ENCODE measurements at regions not wholly inside any gene's neighbourhood (a gene's known extent, or its start where the extent isn't known, plus 50 kb on each side); places are given as distances from the start of the nearest gene placed in this dataset.
A peak's percentile ranks its signal among the peaks of the same experiment; 100 is the strongest.

GRCh38 chr2:20111311-20112131 lies 60.1 kb upstream of the LAPTM4A start:
- H3K27ac Mint-ChIP-seq = no peak overlapping the region

GRCh38 chr2:20110876-20111275 lies 59.4 kb upstream of the LAPTM4A start:
- DNase-seq = no peak
- ATAC-seq (replicated peaks) = no peak
- H3K9me3 Mint-ChIP-seq = no peaks in the 10 kb centered on the region
- no peaks in the 10 kb centered on the region for H3K36me3 Mint-ChIP-seq (ENCODE audit: insufficient read depth)
- peaks cover 0 to 5% of the 10 kb centered on the region in 2 donors for H3K4me1 Mint-ChIP-seq (ENCODE audit: low read depth in 2 of 2)
- no peak overlapping the region for H3K27ac Mint-ChIP-seq
- H3K4me3 Mint-ChIP-seq = no peak overlapping the region
- H3K27me3 Mint-ChIP-seq = peaks cover 21 to 57% of the 10 kb centered on the region in 2 donors

More at GRCh38 chr2:20111311-20112131, 60.1 kb upstream of the LAPTM4A start:
- Mint-ChIP-seq H3K4me1 (ENCODE audit: low read depth in 2 of 2) (peaks cover 0 to 5% of the 10 kb centered on the region in 2 donors), H3K36me3 (ENCODE audit: insufficient read depth) (no peaks in the 10 kb centered on the region), H3K9me3 (no peaks in the 10 kb centered on the region), H3K4me3 (no peak overlapping the region), H3K27me3 (peaks cover 15 to 50% of the 10 kb centered on the region in 2 donors)
- ATAC-seq (replicated peaks) (no peak), DNase-seq (no peak)

- no peaks in the 10 kb centered on the region for H3K36me3 Mint-ChIP-seq (ENCODE audit: insufficient read depth)
- peaks cover 0 to 5% of the 10 kb centered on the region in 2 donors for H3K4me1 Mint-ChIP-seq (ENCODE audit: low read depth in 2 of 2)
- DNase-seq (no peak), ATAC-seq (replicated peaks) (no peak)
- no peaks in the 10 kb centered on the region for H3K9me3 Mint-ChIP-seq
- peaks cover 26 to 62% of the 10 kb centered on the region in 2 donors for H3K27me3 Mint-ChIP-seq
- H3K27ac Mint-ChIP-seq = no peak overlapping the region
- no peak overlapping the region for H3K4me3 Mint-ChIP-seq
These were observed 59.0 kb upstream of the LAPTM4A start for GRCh38 chr2:20110383-20110782.

- H3K4me3 Mint-ChIP-seq = no peak overlapping the region
- peaks cover 33 to 73% of the 10 kb centered on the region in 2 donors for H3K27me3 Mint-ChIP-seq
- no peaks in the 10 kb centered on the region for H3K36me3 Mint-ChIP-seq (ENCODE audit: insufficient read depth)
- H3K9me3 Mint-ChIP-seq = no peaks in the 10 kb centered on the region
- no peak for ATAC-seq (replicated peaks)
- no peak overlapping the region for H3K27ac Mint-ChIP-seq
- no peak for DNase-seq
- H3K4me1 Mint-ChIP-seq (ENCODE audit: low read depth in 2 of 2) = peaks cover 0 to 5% of the 10 kb centered on the region in 2 donors
These were observed 57.4 kb upstream of the LAPTM4A start for GRCh38 chr2:20108655-20109396.

GRCh38 chr2:20107776-20108175 lies 56.3 kb upstream of the LAPTM4A start:
- H3K36me3 Mint-ChIP-seq (ENCODE audit: insufficient read depth) = no peaks in the 10 kb centered on the region

GRCh38 chr2:20107352-20107751 lies 55.9 kb upstream of the LAPTM4A start:
- H3K4me3 Mint-ChIP-seq = peak overlapping the region in 1 of 2 donors; percentile 69
- ATAC-seq (replicated peaks) = no peak
- H3K9me3 Mint-ChIP-seq = no peaks in the 10 kb centered on the region
- no peak overlapping the region for H3K27ac Mint-ChIP-seq
- peaks cover 0 to 3% of the 10 kb centered on the region in 2 donors for H3K4me1 Mint-ChIP-seq (ENCODE audit: low read depth in 2 of 2)
- no peak for DNase-seq
- peaks cover 41 to 71% of the 10 kb centered on the region in 2 donors for H3K27me3 Mint-ChIP-seq
- no peaks in the 10 kb centered on the region for H3K36me3 Mint-ChIP-seq (ENCODE audit: insufficient read depth)

More at GRCh38 chr2:20107776-20108175, 56.3 kb upstream of the LAPTM4A start:
- no peak for ATAC-seq (replicated peaks)
- Mint-ChIP-seq H3K27ac (no peak overlapping the region), H3K4me3 (no peak overlapping the region), H3K9me3 (no peaks in the 10 kb centered on the region), H3K27me3 (peaks cover 37 to 67% of the 10 kb centered on the region in 2 donors), H3K4me1 (ENCODE audit: low read depth in 2 of 2) (peaks cover 0 to 3% of the 10 kb centered on the region in 2 donors)
- DNase-seq = no peak

- H3K36me3 Mint-ChIP-seq (ENCODE audit: insufficient read depth) = no peaks in the 10 kb centered on the region
- no peak overlapping the region for H3K27ac Mint-ChIP-seq
- peak; percentile 44 for ATAC-seq (replicated peaks)
- no peaks in the 10 kb centered on the region for H3K9me3 Mint-ChIP-seq
- peaks cover 47 to 75% of the 10 kb centered on the region in 2 donors for H3K27me3 Mint-ChIP-seq
- DNase-seq = peak in 2 of 3 experiments; percentile 14 to 16
- H3K4me3 Mint-ChIP-seq = peak overlapping the region in 1 of 2 donors; percentile 69
- peaks cover 0 to 3% of the 10 kb centered on the region in 2 donors for H3K4me1 Mint-ChIP-seq (ENCODE audit: low read depth in 2 of 2)
These were observed 55.3 kb upstream of the LAPTM4A start for GRCh38 chr2:20106746-20107145.

- H3K4me3 Mint-ChIP-seq = no peak overlapping the region
- no peak for ATAC-seq (replicated peaks)
- H3K27me3 Mint-ChIP-seq = peaks cover 56 to 70% of the 10 kb centered on the region in 2 donors
- H3K36me3 Mint-ChIP-seq (ENCODE audit: insufficient read depth) = peaks cover 4% of the 10 kb centered on the region
- H3K27ac Mint-ChIP-seq = no peak overlapping the region
- H3K9me3 Mint-ChIP-seq = no peaks in the 10 kb centered on the region
- no peak for DNase-seq
- peaks cover 0 to 3% of the 10 kb centered on the region in 2 donors for H3K4me1 Mint-ChIP-seq (ENCODE audit: low read depth in 2 of 2)
These were observed 53.6 kb upstream of the LAPTM4A start for GRCh38 chr2:20104900-20105545.

GRCh38 chr2:20103530-20103929 lies 52.1 kb upstream of the LAPTM4A start:
- Mint-ChIP-seq H3K9me3 (no peaks in the 10 kb centered on the region), H3K4me1 (ENCODE audit: low read depth in 2 of 2) (peaks cover 0 to 3% of the 10 kb centered on the region in 2 donors), H3K27ac (no peak overlapping the region), H3K4me3 (no peak overlapping the region), H3K36me3 (ENCODE audit: insufficient read depth) (peaks cover 4% of the 10 kb centered on the region), H3K27me3 (peaks cover 56 to 66% of the 10 kb centered on the region in 2 donors)
- DNase-seq (no peak), ATAC-seq (replicated peaks) (no peak)
